ENCODE measurements at regions not wholly inside any gene's neighbourhood (a gene's known extent, or its start where the extent isn't known, plus 50 kb on each side); places are given as distances from the start of the nearest gene placed in this dataset.

DNA sequence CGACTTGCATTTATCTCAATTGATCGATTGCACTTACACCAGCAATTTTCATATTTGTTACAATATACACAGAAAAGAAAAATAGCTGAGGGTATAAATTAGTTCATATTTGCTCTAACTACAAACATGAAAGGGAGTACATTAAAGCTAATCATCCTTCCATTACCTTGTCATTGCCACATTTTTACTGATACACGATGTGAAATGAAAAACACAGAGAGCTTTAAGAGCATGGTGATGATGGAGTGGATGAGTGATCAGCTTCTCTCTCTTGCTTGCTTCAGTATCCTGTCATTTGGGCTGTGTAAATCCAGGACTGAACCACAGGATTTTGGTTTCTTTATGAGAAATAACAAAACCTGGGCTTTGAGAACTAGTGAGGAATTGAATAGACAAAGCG, 1207.5 kb upstream of the GOT2 start:
- TF ChIP-seq, protein P1, sequence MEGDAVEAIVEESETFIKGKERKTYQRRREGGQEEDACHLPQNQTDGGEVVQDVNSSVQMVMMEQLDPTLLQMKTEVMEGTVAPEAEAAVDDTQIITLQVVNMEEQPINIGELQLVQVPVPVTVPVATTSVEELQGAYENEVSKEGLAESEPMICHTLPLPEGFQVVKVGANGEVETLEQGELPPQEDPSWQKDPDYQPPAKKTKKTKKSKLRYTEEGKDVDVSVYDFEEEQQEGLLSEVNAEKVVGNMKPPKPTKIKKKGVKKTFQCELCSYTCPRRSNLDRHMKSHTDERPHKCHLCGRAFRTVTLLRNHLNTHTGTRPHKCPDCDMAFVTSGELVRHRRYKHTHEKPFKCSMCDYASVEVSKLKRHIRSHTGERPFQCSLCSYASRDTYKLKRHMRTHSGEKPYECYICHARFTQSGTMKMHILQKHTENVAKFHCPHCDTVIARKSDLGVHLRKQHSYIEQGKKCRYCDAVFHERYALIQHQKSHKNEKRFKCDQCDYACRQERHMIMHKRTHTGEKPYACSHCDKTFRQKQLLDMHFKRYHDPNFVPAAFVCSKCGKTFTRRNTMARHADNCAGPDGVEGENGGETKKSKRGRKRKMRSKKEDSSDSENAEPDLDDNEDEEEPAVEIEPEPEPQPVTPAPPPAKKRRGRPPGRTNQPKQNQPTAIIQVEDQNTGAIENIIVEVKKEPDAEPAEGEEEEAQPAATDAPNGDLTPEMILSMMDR (IDR thresholded peaks at IDR 0.05), result no peak
- no peak for TF ChIP-seq POLR2A (IDR thresholded peaks at IDR 0.05)

Data from ovary (tissue), 3 donors.